GM12878 (cell line): ENCODE measurements at regions not wholly inside any gene's neighbourhood (a gene's known extent, or its start where the extent isn't known, plus 50 kb on each side); places are given as distances from the start of the nearest gene placed in this dataset.

ENCODE experiments used
- ATAC-seq: fragments of 200-7000 bp; cut with Tn5 transposase; 3 replicates; pipeline ENCODE4 v1.9.1; 2020; ENCODE audit warnings: mild to moderate bottlenecking, moderate library complexity
- BruUV-seq: library from RNA; stranded (reverse); fragments of 400-500 nt; replicated peaks from 2 replicates; lab custom pipeline; 2021; lab: Mats Ljungman, UMichigan
- CTCF ChIA-PET: fragments of 300-600 bp; sonication (Branson Sonifier 250); formaldehyde crosslinking; extraction: SDS; loops from one replicate; lab custom pipeline; 2021; ENCODE audit warnings: inconsistent platforms; lab: Yijun Ruan, JAX
- POLR2A ChIA-PET: fragments of 350-600 bp; formaldehyde crosslinking; extraction: SDS; loops from one replicate; lab custom pipeline; 2021; ENCODE audit warnings: inconsistent platforms; lab: Charles Lee
- RAD21 ChIA-PET: fragments of 300-600 bp; sonication (Branson Sonifier 250); formaldehyde crosslinking; loops from one replicate; lab custom pipeline; 2023; ENCODE audit warnings: antibody characterized with exemption; ENCODE audit not compliant: unreplicated experiment; lab: Charles Lee
- SMC1A ChIA-PET: fragments of 300-600 bp; sonication (Branson Sonifier 250); formaldehyde crosslinking; loops from one replicate; lab custom pipeline; 2023; ENCODE audit not compliant: unreplicated experiment, uncharacterized antibody; lab: Charles Lee
- DNase-seq: peaks from one replicate; pipeline ENCODE4 v3.0.0-alpha.2; 2011; ENCODE audit warnings: low read depth, low spot score
- FAIRE-seq: peaks from 3 replicates; lab custom pipeline; 2011; peaks lifted over from hg19 to GRCh38; lab: Jason Lieb, UNC
- H2AFZ ChIP-seq: 2 replicates; pipeline ENCODE4 v1.6.0; 2011; ENCODE audit warnings: low read depth, low read length, control low read depth; ENCODE audit not compliant: control insufficient read depth
- H3K27ac ChIP-seq: 2 replicates; pipeline ENCODE4 v1.5.1; 2011; ENCODE audit warnings: control low read depth; ENCODE audit not compliant: control insufficient read depth, insufficient read depth
- H3K27me3 ChIP-seq, 2 experiments: replicated peaks in 1 of 2; 2 replicates each; pipeline versions ENCODE4 v1.6.0 to v1.6.1; 2011; ENCODE audit warnings: low read length in 1 of 2; ENCODE audit not compliant: control insufficient read depth in 2 of 2, insufficient read depth in 2 of 2
- H3K36me3 ChIP-seq, 2 experiments: 2 replicates each; pipeline ENCODE4 v1.5.1; 2011; ENCODE audit warnings: low read length in 1 of 2; ENCODE audit not compliant: control insufficient read depth in 2 of 2, insufficient read depth in 2 of 2
- H3K4me1 ChIP-seq: 2 replicates; pipeline ENCODE4 v1.6.1; 2011; ENCODE audit warnings: mild to moderate bottlenecking, low read length, moderate library complexity, mixed read lengths; ENCODE audit not compliant: control insufficient read depth, insufficient read depth
- H3K4me2 ChIP-seq: 2 replicates; pipeline ENCODE4 v1.6.0; 2011; ENCODE audit warnings: control low read depth; ENCODE audit not compliant: control insufficient read depth, insufficient read depth
- H3K4me3 ChIP-seq: fragments of 200-600 bp; sonication (generic); 2 replicates; pipeline ENCODE4 v1.5.1; 2016
- H3K79me2 ChIP-seq: 2 replicates; pipeline ENCODE4 v1.6.0; 2011; ENCODE audit warnings: low read length; ENCODE audit not compliant: control insufficient read depth, insufficient read depth
- H3K9ac ChIP-seq: 2 replicates; pipeline ENCODE4 v1.8.0; 2011; ENCODE audit warnings: low read length, control low read depth, mixed read lengths; ENCODE audit not compliant: control insufficient read depth, insufficient read depth
- H3K9me3 ChIP-seq: replicated peaks from 3 replicates; pipeline ENCODE4 v1.5.1; 2011; ENCODE audit warnings: mild to moderate bottlenecking, low read length; ENCODE audit not compliant: control insufficient read depth, insufficient read depth
- H4K20me1 ChIP-seq: 2 replicates; pipeline ENCODE4 v1.6.0; 2011; ENCODE audit not compliant: control insufficient read depth, insufficient read depth
- CUX1 ChIP-seq: IDR thresholded peaks from 2 replicates; pipeline ENCODE4 v1.6.1; 2012; ENCODE audit warnings: improper control_type of control experiment, low read depth, low read length; ENCODE audit not compliant: insufficient replicate concordance
- EZH2 ChIP-seq: IDR thresholded peaks from 2 replicates; pipeline ENCODE4 v1.6.1; 2012; ENCODE audit warnings: low read depth, mild to moderate bottlenecking, control low read depth, inconsistent platforms, low read length, borderline replicate concordance; ENCODE audit not compliant: control insufficient read depth
- IRF5 ChIP-seq: fragments of 450-650 bp; IDR thresholded peaks from 2 replicates; pipeline ENCODE4 v1.6.1; 2017; ENCODE audit warnings: borderline replicate concordance
- KAT2A ChIP-seq: conservative IDR thresholded peaks from 2 replicates; pipeline ENCODE4 v1.6.1; 2011; ENCODE audit warnings: low read depth, low read length; ENCODE audit not compliant: control insufficient read depth
- NR2F1 ChIP-seq: fragments of 450-650 bp; conservative IDR thresholded peaks from 2 replicates; pipeline ENCODE4 v1.6.1; 2017; ENCODE audit warnings: mild to moderate bottlenecking
- PRDM15 ChIP-seq: fragments of 450-650 bp; formaldehyde crosslinking; IDR thresholded peaks from 2 replicates; pipeline ENCODE4 v1.4.0; 2020; ENCODE audit warnings: mild to moderate bottlenecking, moderate library complexity
- STAT1 ChIP-seq: fragments of 450-650 bp; conservative IDR thresholded peaks from 2 replicates; pipeline ENCODE4 v1.6.1; 2014; ENCODE audit warnings: antibody characterized with exemption, mild to moderate bottlenecking
- ZBTB33 ChIP-seq: fragments of 450-650 bp; IDR thresholded peaks from 2 replicates; pipeline ENCODE4 v1.6.1; 2017; ENCODE audit warnings: mild to moderate bottlenecking
- ZNF274 ChIP-seq: IDR thresholded peaks from one replicate; pipeline ENCODE4 v1.8.0; 2011; ENCODE audit not compliant: insufficient read length, insufficient read depth
- WGBS: methylation state at CpG from one replicate; pipeline ENCODE4 v1.1.6; 2016; ENCODE audit warnings: low lambda C conversion rate; ENCODE audit not compliant: insufficient replicate concordance, insufficient coverage; ENCODE audit errors: missing lambda C conversion rate; 5-methylcytosine and 5-hydroxymethylcytosine counted together
- in situ Hi-C: fragments of 300-500 bp; cut with MboI; formaldehyde crosslinking; loops from 9 replicates; pipeline ENCODE4 v1.14.3; 2018; ENCODE audit warnings: mixed read lengths
- intact Hi-C: fragments of 100-400 bp; cut with micrococcal nuclease; formaldehyde crosslinking; loops from one replicate; pipeline ENCODE4 v1.14.2; 2022; ENCODE audit not compliant: unreplicated experiment

- Histone ChIP-seq H3K27me3 (no peaks in the 10 kb centered on the region), H2AFZ (no peak overlapping the region), H3K36me3 (no peaks in the 10 kb centered on the region), H4K20me1 (no peaks in the 10 kb centered on the region), H3K4me1 (no peaks in the 10 kb centered on the region), H3K9ac (no peak overlapping the region), H3K9me3 (no peaks in the 10 kb centered on the region), H3K4me2 (no peak overlapping the region), H3K79me2 (no peaks in the 10 kb centered on the region), H3K4me3 (no peak overlapping the region), H3K27ac (no peak overlapping the region)
- FAIRE-seq: no peak
- intact Hi-C loops: no loop called here
- POLR2A ChIA-PET: no interaction called here
- no peak for DNase-seq
- no peak for ATAC-seq
- WGBS: 16% methylated on average over 3 of the region's 3 CpGs
- in situ Hi-C loops: no loop called here
- RAD21 ChIA-PET: no interaction called here
- CTCF ChIA-PET: no interaction called here
- BruUV-seq: no TSS peak
- SMC1A ChIA-PET: no interaction called here
- no peak for TF ChIP-seq PRDM15 (CRISPR knock-in tag)
- no peak for TF ChIP-seq ZBTB33
- TF ChIP-seq IRF5: no peak
- TF ChIP-seq KAT2A: no peak
- TF ChIP-seq STAT1: no peak
- no peak for TF ChIP-seq EZH2
- no peak for TF ChIP-seq NR2F1
- no peak for TF ChIP-seq ZNF274
- no peak for TF ChIP-seq CUX1
Observed at GRCh38 chr16:65294165-65294564, 172.3 kb upstream of the CDH11 start.
